Common myeloid progenitor, CD34-positive (primary cell): ENCODE measurements at regions not wholly inside any gene's neighbourhood (a gene's known extent, or its start where the extent isn't known, plus 50 kb on each side); places are given as distances from the start of the nearest gene placed in this dataset.

Experiments used
- CTCF ChIA-PET: fragments of 350-600 bp; sonication (Branson Sonifier 250); formaldehyde crosslinking; loops from one replicate; lab custom pipeline; 2021; ENCODE audit warnings: antibody characterized with exemption; lab: Charles Lee
- POLR2A ChIA-PET: fragments of 350-600 bp; sonication (Branson Sonifier 250); formaldehyde crosslinking; loops from one replicate; lab custom pipeline; 2021; ENCODE audit warnings: antibody characterized with exemption; lab: Charles Lee
- DNase-seq, 3 donors: peaks; one replicate each; pipeline versions ENCODE4 v3.0.0 to v3.0.0-alpha.2; 2013
- H3K27ac ChIP-seq, 2 experiments: 1 replicate in 1 of 2; 2 replicates in 1 of 2; pipeline ENCODE4 v1.7.0; 2013; ENCODE audit warnings: inconsistent platforms in 2 of 2, low read length in 2 of 2, mild to moderate bottlenecking in 2 of 2, low read depth in 1 of 2, moderate library complexity in 1 of 2; ENCODE audit not compliant: severe bottlenecking in 2 of 2, insufficient read depth in 1 of 2, poor library complexity in 1 of 2
- H3K27me3 ChIP-seq, 5 experiments: replicated peaks in 2 of 5; 1 replicate in 3 of 5; 2 replicates in 2 of 5; pipeline versions ENCODE4 v1.6.1 to v1.7.0; 2013; ENCODE audit warnings: low read length in 4 of 5, mild to moderate bottlenecking in 2 of 5, moderate library complexity in 2 of 5, inconsistent platforms in 1 of 5; ENCODE audit not compliant: insufficient read depth in 5 of 5, control insufficient read depth in 4 of 5
- H3K36me3 ChIP-seq, 4 experiments: 1 replicate in 2 of 4; 2 replicates in 2 of 4; pipeline versions ENCODE4 v1.6.1 to v1.7.0; 2013; ENCODE audit warnings: low read length in 3 of 4, control low read depth in 1 of 4, mild to moderate bottlenecking in 1 of 4; ENCODE audit not compliant: control insufficient read depth in 4 of 4, insufficient read depth in 4 of 4
- H3K4me1 ChIP-seq, 4 experiments: 1 replicate in 3 of 4; 2 replicates in 1 of 4; pipeline versions ENCODE4 v1.6.1 to v1.7.1; 2013; ENCODE audit warnings: low read length in 3 of 4, mild to moderate bottlenecking in 3 of 4, control low read depth in 1 of 4, inconsistent platforms in 1 of 4, moderate library complexity in 1 of 4; ENCODE audit not compliant: control insufficient read depth in 4 of 4, insufficient read depth in 4 of 4; ENCODE audit errors: control extremely low read depth in 1 of 4
- H3K4me3 ChIP-seq, 7 experiments: 1 replicate in 4 of 7; 2 replicates in 3 of 7; pipeline versions ENCODE4 v1.5.1 to v1.7.0; 2013; ENCODE audit warnings: mild to moderate bottlenecking in 7 of 7, low read length in 6 of 7, moderate library complexity in 6 of 7, inconsistent platforms in 2 of 7, low read depth in 2 of 7, control low read depth in 1 of 7; ENCODE audit not compliant: insufficient read depth in 4 of 7, control insufficient read depth in 1 of 7; ENCODE audit errors: extremely low read depth in 1 of 7
- H3K9me3 ChIP-seq, 5 experiments: 1 replicate in 4 of 5; 2 replicates in 1 of 5; pipeline versions ENCODE4 v1.6.1 to v1.7.1; 2013; ENCODE audit warnings: low read length in 4 of 5, mild to moderate bottlenecking in 2 of 5, inconsistent platforms in 1 of 5, low read depth in 1 of 5, moderate library complexity in 1 of 5; ENCODE audit not compliant: control insufficient read depth in 4 of 5, insufficient read depth in 2 of 5; ENCODE audit errors: control extremely low read depth in 1 of 5
- WGBS: methylation state at CpG from one replicate; pipeline ENCODE4 v1.1.5; 2013; ENCODE audit not compliant: insufficient coverage; 5-methylcytosine and 5-hydroxymethylcytosine counted together

DNA sequence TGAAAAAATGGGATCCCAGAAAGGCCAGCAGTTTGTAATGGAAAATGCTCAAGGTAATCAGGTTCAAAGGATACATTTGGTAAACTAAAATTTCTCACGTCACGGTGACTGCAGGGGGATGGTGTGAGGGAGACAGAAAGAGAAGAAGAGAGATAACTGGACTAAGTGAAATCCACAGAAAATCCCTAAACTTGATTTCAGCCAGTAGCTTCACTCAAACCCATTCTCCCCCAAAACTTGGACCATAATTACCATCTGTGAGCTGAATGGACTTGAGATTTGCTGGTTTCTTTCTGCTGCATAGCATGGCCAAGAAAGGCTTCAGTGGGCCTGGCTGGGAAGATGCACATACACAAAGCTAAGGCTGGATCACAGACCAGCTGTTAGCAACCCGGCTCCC, 155.4 kb upstream of the LMO4 start:
- Histone ChIP-seq H3K27ac (no peak overlapping the region), H3K4me3 (no peak overlapping the region), H3K27me3 (no peaks in the 10 kb centered on the region), H3K36me3 (no peaks in the 10 kb centered on the region), H3K4me1 (peaks cover 0 to 15% (median 6%) of the 10 kb centered on the region in 4 experiments), H3K9me3 (no peaks in the 10 kb centered on the region)
- POLR2A ChIA-PET: no interaction called here
- WGBS: no CpG with 5 or more reads among the region's 3 CpGs
- CTCF ChIA-PET: interaction anchor here (1.0 to 3.8 kb wide), 4 partner anchors 9 to 21 kb away, joined by 3 to 14 read pairs (median 6); no protein-coding TSS in a partner anchor
- DNase-seq: no peak

DNA sequence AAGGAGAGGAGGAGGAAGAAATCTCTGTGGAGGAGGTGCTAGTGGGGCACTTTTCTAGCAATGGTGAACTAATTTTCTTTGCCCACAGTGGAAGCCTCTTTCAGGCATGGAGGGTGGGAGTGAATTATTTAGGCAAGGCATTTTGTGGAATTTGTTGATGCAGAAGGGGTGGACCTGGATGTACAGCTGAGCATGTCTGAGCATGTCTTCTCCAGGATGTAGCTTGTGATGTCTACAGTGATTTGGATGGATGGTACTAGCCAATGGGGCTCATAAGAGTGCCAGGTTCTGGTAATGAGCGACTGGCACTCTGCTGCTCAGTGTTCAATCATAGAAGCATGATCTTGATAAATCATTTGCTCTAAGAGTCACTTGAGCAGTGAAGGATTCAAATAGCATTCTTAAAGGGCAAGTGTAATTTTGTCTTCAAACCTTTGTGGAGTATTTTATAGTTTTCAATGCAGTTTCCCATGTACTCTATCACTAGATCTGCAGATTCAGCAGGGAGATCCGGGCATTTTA, 153.9 kb upstream of the LMO4 start:
- Histone ChIP-seq H3K4me1 (peaks cover 5 to 28% (median 18%) of the 10 kb centered on the region in 4 experiments), H3K36me3 (no peaks in the 10 kb centered on the region), H3K27ac (no peak overlapping the region), H3K4me3 (no peak overlapping the region), H3K27me3 (no peaks in the 10 kb centered on the region), H3K9me3 (no peaks in the 10 kb centered on the region)
- ChIA-PET POLR2A (no interaction called here), CTCF (no interaction called here)
- 79% methylated on average over 2 of the region's 2 CpGs for WGBS
- DNase-seq: no peak

DNA sequence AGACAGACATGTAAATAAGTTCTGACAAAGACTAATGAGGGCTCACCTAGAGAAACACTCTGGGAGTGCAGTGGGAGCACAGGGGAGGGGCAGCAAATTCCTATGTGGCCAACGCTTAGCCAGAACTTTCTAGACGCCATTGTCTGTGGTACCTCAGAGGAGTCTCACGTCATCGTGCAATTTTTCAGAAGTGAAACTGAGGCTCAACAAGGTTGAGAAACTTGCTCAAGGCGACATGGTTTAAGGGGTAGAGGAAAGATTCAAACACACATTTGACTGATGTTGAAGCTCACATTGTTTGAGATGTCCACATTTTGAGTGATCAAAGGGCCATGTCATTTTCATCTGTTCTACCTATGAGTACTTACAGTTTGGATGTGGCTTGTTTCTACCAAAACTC, 152.6 kb upstream of the LMO4 start:
- Histone ChIP-seq H3K4me3 (no peak overlapping the region), H3K36me3 (no peaks in the 10 kb centered on the region), H3K4me1 (peaks cover 6 to 41% (median 28%) of the 10 kb centered on the region in 4 experiments), H3K27me3 (no peaks in the 10 kb centered on the region), H3K9me3 (no peaks in the 10 kb centered on the region), H3K27ac (no peak overlapping the region)
- ChIA-PET CTCF (interaction anchor here (1.0 kb wide), 1 partner anchor 23 kb away, joined by 3 read pairs; no protein-coding TSS in a partner anchor), POLR2A (interaction anchor here (0.6 kb wide), 1 partner anchor 500 kb away, joined by 3 read pairs; no protein-coding TSS in a partner anchor)
- DNase-seq: no peak
- WGBS: 93% methylated on average over 4 of the region's 5 CpGs

DNA sequence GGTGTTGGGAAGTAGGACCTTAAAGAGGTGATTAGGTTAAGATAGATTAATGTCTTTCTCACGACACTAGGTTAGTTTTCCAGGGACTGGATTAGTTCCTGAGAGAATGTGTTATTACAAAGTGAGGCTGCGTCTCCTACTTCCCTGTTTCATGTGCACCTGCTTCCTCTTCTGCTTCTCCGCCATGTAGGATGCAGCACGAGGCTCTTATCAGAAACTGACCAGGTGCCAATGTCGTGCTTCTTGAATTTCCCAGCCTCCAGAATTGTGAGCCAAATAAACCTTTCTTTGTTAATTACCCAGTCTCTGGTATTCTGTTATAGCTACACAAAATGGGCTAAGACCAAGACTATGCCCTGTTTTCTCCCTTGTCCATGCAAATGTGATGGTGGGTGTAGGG, 152.2 kb upstream of the LMO4 start:
- Histone ChIP-seq H3K27me3 (no peaks in the 10 kb centered on the region), H3K4me1 (peaks cover 6 to 43% (median 28%) of the 10 kb centered on the region in 4 experiments), H3K9me3 (no peaks in the 10 kb centered on the region), H3K4me3 (no peak overlapping the region), H3K27ac (no peak overlapping the region), H3K36me3 (no peaks in the 10 kb centered on the region)
- WGBS: 11% methylated on average over 5 of the region's 5 CpGs
- DNase-seq: peak; percentile 27 to 83 (median 73)
- CTCF ChIA-PET: interaction anchor here (1.0 to 1.2 kb wide), 2 partner anchors 9 to 24 kb away, joined by 3 read pairs; no protein-coding TSS in a partner anchor
- POLR2A ChIA-PET: interaction anchor here (0.6 kb wide), 1 partner anchor 501 kb away, joined by 3 read pairs; no protein-coding TSS in a partner anchor

DNA sequence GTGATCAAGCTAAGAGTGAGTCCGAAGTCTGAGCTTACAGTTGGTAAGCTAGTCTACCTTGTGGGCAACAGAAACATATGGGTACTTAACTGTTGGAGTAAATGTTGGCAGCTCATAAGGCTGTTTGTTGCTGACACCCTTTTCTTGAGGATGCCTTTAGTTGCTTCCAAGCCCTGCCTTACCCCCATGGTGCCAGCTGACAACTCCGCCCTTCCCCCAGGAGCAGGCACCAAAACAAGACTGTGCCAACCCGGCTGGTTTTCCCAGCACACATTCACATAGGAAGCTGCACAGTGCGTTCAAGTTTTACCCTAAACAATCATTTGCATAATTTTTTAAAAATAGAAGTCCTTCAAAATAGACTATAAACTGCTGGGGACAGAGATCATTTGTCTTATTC, 150.2 kb upstream of the LMO4 start:
- WGBS: 87% methylated on average over 3 of the region's 4 CpGs
- Histone ChIP-seq H3K9me3 (no peaks in the 10 kb centered on the region), H3K4me1 (peaks cover 6 to 48% (median 30%) of the 10 kb centered on the region in 4 experiments), H3K27ac (no peak overlapping the region), H3K4me3 (no peak overlapping the region), H3K36me3 (no peaks in the 10 kb centered on the region), H3K27me3 (no peaks in the 10 kb centered on the region)
- POLR2A ChIA-PET: no interaction called here
- CTCF ChIA-PET: interaction anchor here (1.0 kb wide), 1 partner anchor 8 kb away, joined by 3 read pairs; no protein-coding TSS in a partner anchor
- DNase-seq: no peak

DNA sequence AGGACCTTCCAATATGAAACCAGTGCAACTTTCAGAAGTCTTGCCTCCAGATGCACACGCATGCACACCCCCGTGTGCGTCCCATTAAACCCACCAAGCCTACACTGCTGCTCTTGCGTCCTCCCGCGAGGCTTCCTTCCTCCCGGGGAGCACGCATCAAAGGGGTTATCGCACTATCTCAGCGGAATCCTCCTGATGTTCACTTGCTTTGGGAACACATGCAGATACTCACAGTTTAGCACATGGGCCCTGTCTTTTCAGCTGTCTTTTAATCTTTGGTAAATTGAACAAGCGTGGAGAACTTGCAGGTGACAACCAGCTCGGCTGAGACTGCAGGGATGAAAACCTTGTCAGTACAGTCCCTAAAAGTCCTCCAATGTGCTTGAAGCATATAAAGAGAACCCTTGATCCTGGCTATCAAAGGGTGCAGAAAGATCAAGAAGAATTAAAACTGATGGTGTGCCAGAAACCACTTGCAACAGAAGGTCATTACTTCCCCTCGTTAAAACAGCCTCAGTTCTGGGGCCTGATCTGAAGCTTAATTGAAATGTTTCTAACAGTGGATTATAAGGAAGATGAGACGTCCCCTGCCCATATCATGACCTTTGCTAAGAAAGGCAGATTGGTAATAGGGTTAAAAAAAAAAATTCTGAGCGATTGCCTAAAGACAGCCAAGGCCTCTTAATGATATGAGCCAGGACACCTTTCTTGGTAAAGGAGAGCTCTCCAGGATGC, 149.4 kb upstream of the LMO4 start:
- peaks cover 6 to 48% (median 30%) of the 10 kb centered on the region in 4 experiments for H3K4me1 ChIP-seq
- CTCF ChIA-PET: interaction anchor here (1.0 to 1.2 kb wide), 3 partner anchors 9 to 25 kb away, joined by 3 read pairs; no protein-coding TSS in a partner anchor
- DNase-seq: peak in 2 of 3 donors; percentile 54 to 64
- no peaks in the 10 kb centered on the region for H3K9me3 ChIP-seq
- no peaks in the 10 kb centered on the region for H3K36me3 ChIP-seq
- H3K27me3 ChIP-seq: no peaks in the 10 kb centered on the region
- POLR2A ChIA-PET: no interaction called here
- H3K4me3 ChIP-seq: no peak overlapping the region
- peak overlapping the region in 1 of 2 experiments; percentile 11 for H3K27ac ChIP-seq
- 52% methylated on average over 11 of the region's 15 CpGs for WGBS
